PFSK-1 (cell line): ENCODE measurements at regions not wholly inside any gene's neighbourhood (a gene's known extent, or its start where the extent isn't known, plus 50 kb on each side); places are given as distances from the start of the nearest gene placed in this dataset.

ENCODE experiments used
- FOXP2 ChIP-seq: optimal IDR thresholded peaks from 2 replicates; pipeline ENCODE3; 2011; ENCODE audit warnings: borderline replicate concordance, control low read depth, inconsistent platforms; ENCODE audit not compliant: insufficient read depth; ENCODE audit errors: extremely low read length, extremely low read depth
- POLR2AphosphoS5 ChIP-seq: IDR thresholded peaks from 2 replicates; pipeline ENCODE4 v1.6.1; 2012; ENCODE audit warnings: low read depth, mild to moderate bottlenecking, control low read depth, low read length, moderate library complexity
- REST ChIP-seq, 2 experiments: IDR thresholded peaks; 2 replicates each; pipeline versions ENCODE4 v1.6.1 to v1.8.0; 2011 to 2012; ENCODE audit warnings: low read depth in 2 of 2, low read length in 2 of 2, control low read depth in 1 of 2, inconsistent platforms in 1 of 2, mild to moderate bottlenecking in 1 of 2, moderate library complexity in 1 of 2; ENCODE audit not compliant: insufficient read depth in 1 of 2
- SIN3A ChIP-seq: IDR thresholded peaks from 2 replicates; pipeline ENCODE4 v1.6.1; 2012; ENCODE audit warnings: mild to moderate bottlenecking, low read length, moderate library complexity, borderline replicate concordance; ENCODE audit not compliant: insufficient read depth
- TAF1 ChIP-seq: IDR thresholded peaks from 2 replicates; pipeline ENCODE4 v1.6.1; 2012; ENCODE audit warnings: low read length, control low read depth, borderline replicate concordance; ENCODE audit not compliant: insufficient read depth

GRCh38 chr7:52670608-52671225 lies 364.7 kb upstream of the POM121L12 start:
- no peak for TF ChIP-seq REST (IDR thresholded peaks at IDR 0.05; ENCODE audit: insufficient read depth in 1 of 2, low read depth in 2 of 2, low read length in 2 of 2)
- no peak for TF ChIP-seq POLR2AphosphoS5
- no peak for TF ChIP-seq SIN3A
- TF ChIP-seq TAF1, result no peak
- no peak for TF ChIP-seq FOXP2
